ENCODE measurements at regions not wholly inside any gene's neighbourhood (a gene's known extent, or its start where the extent isn't known, plus 50 kb on each side); places are given as distances from the start of the nearest gene placed in this dataset.

DNA sequence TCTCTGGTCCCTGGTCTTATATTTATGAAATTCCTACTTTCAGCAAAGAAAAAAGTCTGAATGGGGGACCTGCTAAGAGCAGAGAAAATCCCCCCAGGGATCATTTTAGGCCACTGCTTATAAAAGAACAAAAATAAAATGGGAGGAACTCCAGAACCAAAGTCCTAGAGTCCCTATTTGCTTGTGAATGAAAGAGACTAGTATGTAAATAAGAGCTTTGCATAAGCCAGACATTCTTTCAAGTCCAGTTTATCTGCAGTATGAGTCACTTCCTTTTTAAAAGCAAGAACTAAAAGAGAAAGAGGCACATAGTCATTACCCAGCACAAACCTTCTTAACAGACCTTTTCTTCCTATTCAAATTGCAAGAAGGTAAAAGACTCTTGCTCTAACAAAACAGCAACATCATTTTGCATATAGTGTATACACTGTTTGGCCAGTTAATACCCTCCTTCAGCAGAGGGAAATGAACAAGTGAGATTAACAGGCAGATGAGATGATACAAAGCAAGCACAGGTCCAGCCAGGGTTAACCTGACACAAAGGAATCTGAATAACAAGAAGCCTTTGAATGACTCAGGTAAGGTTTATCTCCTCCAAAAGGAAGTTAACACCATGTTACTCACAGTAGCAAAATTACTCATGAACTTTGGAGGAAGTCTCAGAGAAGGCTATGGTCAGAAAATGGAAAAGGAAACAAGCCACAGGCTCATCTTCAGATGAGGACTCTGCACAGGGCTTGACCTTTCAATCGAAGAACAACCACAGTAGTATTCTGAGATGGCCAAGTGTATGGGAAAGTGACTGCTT is 87.3 kb downstream of the PHLDA1 start:
- POLR2A ChIA-PET, result interaction anchor here (0.6 to 1.6 kb wide), 3 partner anchors 10 to 80 kb away, joined by 3 to 5 read pairs (median 3); no protein-coding TSS in a partner anchor
- Histone ChIP-seq H2AFZ (ENCODE audit: low read depth, low read length) (peak overlapping the region; percentile 89), H3K9ac (ENCODE audit: insufficient read depth in 1 of 2, low read depth in 2 of 2, low read length in 2 of 2) (peak overlapping the region in 1 of 2 experiments; percentile 56; a peak in 2 of 4 replicates), H3K9me3 (replicated peaks; ENCODE audit: control insufficient read depth, insufficient read depth, low read depth, low read length) (no peaks in the 10 kb centered on the region), H3K36me3 (ENCODE audit: control insufficient read depth, insufficient read depth, low read length) (no peaks in the 10 kb centered on the region), H3K4me1 (replicated peaks in 1 of 2; ENCODE audit: control insufficient read depth in 2 of 2, insufficient read depth in 2 of 2, low read length in 2 of 2) (peaks cover 0 to 23% of the 10 kb centered on the region in 2 experiments; a peak in 2 of 5 replicates), H3K4me2 (ENCODE audit: insufficient read depth, low read length) (peak overlapping the region; percentile 57), H3K9me1 (ENCODE audit: control insufficient read depth, insufficient read depth, low read length) (no peaks in the 10 kb centered on the region), H3K27me3 (ENCODE audit: control insufficient read depth in 2 of 2, insufficient read depth in 2 of 2, low read length in 2 of 2) (no peaks in the 10 kb centered on the region), H3K79me2 (ENCODE audit: control insufficient read depth, insufficient read depth, low read length) (no peaks in the 10 kb centered on the region), H3K27ac (ENCODE audit: extremely low read depth, low read depth, low read length) (peak overlapping the region; percentile 90), H3K4me3 (no peak overlapping the region), H4K20me1 (replicated peaks; ENCODE audit: control insufficient read depth, insufficient read depth, low read length) (no peaks in the 10 kb centered on the region)
- peak in 2 of 4 experiments; percentile 24 to 69 for DNase-seq (ENCODE audit: extremely low read depth in 1 of 4, low spot score in 3 of 4)
- no TSS peak for BruUV-seq (replicated peaks)
- ATAC-seq, result peak; percentile 85
- in situ Hi-C loops (cut with MboI), result no loop called here
- intact Hi-C loops (cut with micrococcal nuclease), result no loop called here
- CTCF ChIA-PET (ENCODE audit: low intra/inter-chr PET ratio), result no interaction called here
- peak; percentile 94 for FAIRE-seq
- 6% methylated on average over 1 of the region's 1 CpG for WGBS (ENCODE audit: insufficient coverage, low coverage, missing lambda C conversion rate)
- TF ChIP-seq MECOM (CRISPR knock-in tag; IDR thresholded peaks at IDR 0.05) (peak; percentile 5; the same call in 1 of the 2 replicates), SREBF1 (IDR thresholded peaks at IDR 0.05; ENCODE audit: borderline replicate concordance, low read depth, low read length) (no peak), NCOA1 (IDR thresholded peaks at IDR 0.05; ENCODE audit: low read depth) (0 out of 2 replicates have a peak, but pooled peaks have one; percentile 51), SRSF1 (IDR thresholded peaks at IDR 0.05; ENCODE audit: low read depth, low read length) (no peak), DMBX1 (CRISPR knock-in tag; IDR thresholded peaks at IDR 0.05; ENCODE audit: borderline replicate concordance) (peak; percentile 57; the same call in 1 of the 2 replicates), CBX5 (IDR thresholded peaks at IDR 0.05; ENCODE audit: borderline replicate concordance, low read depth) (no peak), ZNF75A (CRISPR knock-in tag; IDR thresholded peaks at IDR 0.05) (no peak), SMARCA5 (IDR thresholded peaks at IDR 0.05) (peak; percentile 16; the same call in 1 of the 2 replicates), ZNF324 (CRISPR knock-in tag; IDR thresholded peaks at IDR 0.05) (no peak), HDAC1 (IDR thresholded peaks at IDR 0.05) (peak in 1 of 2 experiments; percentile 26; a peak in 1 of 4 replicates), PURB (CRISPR knock-in tag; IDR thresholded peaks at IDR 0.05; ENCODE audit: low read depth) (no peak), ESRRA (IDR thresholded peaks at IDR 0.05; ENCODE audit: borderline replicate concordance, low read depth) (0 out of 2 replicates have a peak, but pooled peaks have one; percentile 10), NR3C1 (CRISPR knock-in tag; IDR thresholded peaks at IDR 0.05) (no peak), NFE2 (IDR thresholded peaks at IDR 0.05; ENCODE audit: low read depth) (peak; percentile 64), SPI1 (IDR thresholded peaks at IDR 0.05; ENCODE audit: borderline replicate concordance, low read depth, low read length) (peak; percentile 74; the same call in 1 of the 2 replicates), FOS (IDR thresholded peaks at IDR 0.05; ENCODE audit: extremely low read depth, insufficient read length) (peak; percentile 21), GATA2 (CRISPR knock-in tag; IDR thresholded peaks at IDR 0.05) (peak; percentile 52; the same call in 1 of the 2 replicates), ZFP91 (CRISPR knock-in tag; IDR thresholded peaks at IDR 0.05) (no peak)
- TF ChIP-seq, protein P1, sequence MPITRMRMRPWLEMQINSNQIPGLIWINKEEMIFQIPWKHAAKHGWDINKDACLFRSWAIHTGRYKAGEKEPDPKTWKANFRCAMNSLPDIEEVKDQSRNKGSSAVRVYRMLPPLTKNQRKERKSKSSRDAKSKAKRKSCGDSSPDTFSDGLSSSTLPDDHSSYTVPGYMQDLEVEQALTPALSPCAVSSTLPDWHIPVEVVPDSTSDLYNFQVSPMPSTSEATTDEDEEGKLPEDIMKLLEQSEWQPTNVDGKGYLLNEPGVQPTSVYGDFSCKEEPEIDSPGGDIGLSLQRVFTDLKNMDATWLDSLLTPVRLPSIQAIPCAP (CRISPR knock-in tag; IDR thresholded peaks at IDR 0.05; ENCODE audit: borderline replicate concordance), result no peak
